IMR-90 (cell line): ENCODE measurements at regions not wholly inside any gene's neighbourhood (a gene's known extent, or its start where the extent isn't known, plus 50 kb on each side); places are given as distances from the start of the nearest gene placed in this dataset.

Experiments
- ATAC-seq: fragments of 200-7000 bp; cut with Tn5 transposase; 2 replicates; pipeline ENCODE4 v1.9.1; 2020; ENCODE audit warnings: low read depth, mild to moderate bottlenecking, moderate library complexity
- BruUV-seq: library from RNA; stranded (reverse); fragments of 400-500 nt; replicated peaks from 2 replicates; lab custom pipeline; 2021; lab: Mats Ljungman, UMichigan
- CTCF ChIA-PET: fragments of 300-600 bp; formaldehyde crosslinking; extraction: SDS; loops from one replicate; lab custom pipeline; 2021; ENCODE audit warnings: antibody characterized with exemption; lab: Yijun Ruan, JAX
- POLR2A ChIA-PET: fragments of 300-600 bp; sonication (Branson Sonifier 250); formaldehyde crosslinking; loops from one replicate; lab custom pipeline; 2022; ENCODE audit warnings: antibody characterized with exemption; ENCODE audit not compliant: unreplicated experiment; lab: Charles Lee
- DNase-seq: peaks from one replicate; pipeline ENCODE4 v3.0.0; 2013
- H2AFZ ChIP-seq: replicated peaks from 2 replicates; pipeline ENCODE3; 2013; ENCODE audit warnings: low read length, mild to moderate bottlenecking; ENCODE audit not compliant: poor library complexity
- H2AK5ac ChIP-seq: 2 replicates; pipeline ENCODE4 v1.6.1; 2013; ENCODE audit warnings: low read depth, low read length, inconsistent platforms
- H2AK9ac ChIP-seq: replicated peaks from 2 replicates; pipeline ENCODE3; 2013; ENCODE audit warnings: mild to moderate bottlenecking, low read depth, low read length, moderate library complexity; ENCODE audit not compliant: poor library complexity
- H2BK120ac ChIP-seq: 2 replicates; pipeline ENCODE4 v1.6.1; 2013; ENCODE audit warnings: low read depth, low read length, inconsistent platforms
- H2BK15ac ChIP-seq: 3 replicates; pipeline ENCODE4 v1.6.1; 2013; ENCODE audit warnings: low read depth, low read length, inconsistent platforms
- H2BK20ac ChIP-seq: 2 replicates; pipeline ENCODE4 v1.6.1; 2013; ENCODE audit warnings: low read depth, mild to moderate bottlenecking, inconsistent platforms, low read length, moderate library complexity
- H2BK5ac ChIP-seq: 2 replicates; pipeline ENCODE4 v1.6.1; 2013; ENCODE audit warnings: mild to moderate bottlenecking, low read depth, low read length, inconsistent platforms; ENCODE audit not compliant: poor library complexity, severe bottlenecking
- H3K14ac ChIP-seq: replicated peaks from 2 replicates; pipeline ENCODE4 v1.6.1; 2013; ENCODE audit warnings: low read depth, low read length, inconsistent platforms
- H3K18ac ChIP-seq: 2 replicates; pipeline ENCODE4 v1.6.1; 2013; ENCODE audit warnings: low read depth, low read length, control low read depth
- H3K23ac ChIP-seq: 2 replicates; pipeline ENCODE4 v1.6.1; 2013; ENCODE audit warnings: low read depth, low read length, inconsistent platforms
- H3K27ac ChIP-seq: 2 replicates; pipeline ENCODE4 v1.5.1; 2013; ENCODE audit warnings: mild to moderate bottlenecking, control low read depth, low read length; ENCODE audit not compliant: insufficient read depth
- H3K27me3 ChIP-seq: 2 replicates; pipeline ENCODE4 v1.6.1; 2013; ENCODE audit warnings: low read length; ENCODE audit not compliant: control insufficient read depth, insufficient read depth
- H3K36me3 ChIP-seq: 2 replicates; pipeline ENCODE4 v1.6.1; 2013; ENCODE audit warnings: low read length, mixed read lengths; ENCODE audit not compliant: control insufficient read depth, insufficient read depth
- H3K4ac ChIP-seq: 2 replicates; pipeline ENCODE4 v1.6.1; 2013; ENCODE audit warnings: low read depth, low read length, inconsistent platforms
- H3K4me1 ChIP-seq: 2 replicates; pipeline ENCODE4 v1.6.1; 2013; ENCODE audit warnings: low read length, mixed read lengths; ENCODE audit not compliant: control insufficient read depth, insufficient read depth
- H3K4me2 ChIP-seq: 2 replicates; pipeline ENCODE4 v1.6.1; 2013; ENCODE audit warnings: low read depth, mild to moderate bottlenecking, control low read depth, low read length, moderate library complexity
- H3K4me3 ChIP-seq: 2 replicates; pipeline ENCODE4 v1.5.1; 2013; ENCODE audit warnings: low read depth, mild to moderate bottlenecking, control low read depth, low read length, moderate library complexity; ENCODE audit not compliant: insufficient read depth
- H3K56ac ChIP-seq: 2 replicates; pipeline ENCODE4 v1.6.1; 2013; ENCODE audit warnings: low read length, inconsistent platforms; ENCODE audit not compliant: insufficient read depth; ENCODE audit errors: extremely low read depth
- H3K79me1 ChIP-seq, 2 experiments: 2 replicates each; pipeline ENCODE4 v1.6.1; 2013; ENCODE audit warnings: low read length in 2 of 2, inconsistent platforms in 1 of 2, low read depth in 1 of 2
- H3K9ac ChIP-seq: 2 replicates; pipeline ENCODE4 v1.6.1; 2013; ENCODE audit warnings: low read depth, low read length, control low read depth
- H3K9me1 ChIP-seq: 2 replicates; pipeline ENCODE4 v1.6.1; 2013; ENCODE audit warnings: low read length, inconsistent platforms; ENCODE audit not compliant: insufficient read depth
- H3K9me3 ChIP-seq: 2 replicates; pipeline ENCODE4 v1.6.1; 2013; ENCODE audit warnings: low read length; ENCODE audit not compliant: control insufficient read depth, insufficient read depth
- H4K20me1 ChIP-seq: 2 replicates; pipeline ENCODE4 v1.6.1; 2013; ENCODE audit warnings: low read length, inconsistent platforms; ENCODE audit not compliant: insufficient read depth
- H4K5ac ChIP-seq: 2 replicates; pipeline ENCODE4 v1.6.1; 2013; ENCODE audit warnings: mild to moderate bottlenecking, low read depth, low read length, control low read depth
- H4K8ac ChIP-seq, 2 experiments: 2 replicates each; pipeline ENCODE4 v1.6.1; 2013; ENCODE audit warnings: low read depth in 2 of 2, low read length in 2 of 2, control low read depth in 1 of 2, inconsistent platforms in 1 of 2
- H4K91ac ChIP-seq: 2 replicates; pipeline ENCODE4 v1.6.1; 2013; ENCODE audit warnings: low read depth, low read length, inconsistent platforms; ENCODE audit not compliant: insufficient read depth
- MAFK ChIP-seq: IDR thresholded peaks from 2 replicates; pipeline ENCODE4 v1.6.1; 2012; ENCODE audit warnings: low read depth, low read length, improper control_type of control experiment
- MAZ ChIP-seq: IDR thresholded peaks from 2 replicates; pipeline ENCODE4 v1.6.1; 2012; ENCODE audit warnings: low read depth, mild to moderate bottlenecking, low read length, improper control_type of control experiment, moderate library complexity, borderline replicate concordance
- NFE2L2 ChIP-seq: fragments of 150-350 bp; IDR thresholded peaks from 2 replicates; pipeline ENCODE4 v1.6.1; 2016; ENCODE audit warnings: low read depth, mild to moderate bottlenecking, low read length
- SMC3 ChIP-seq: fragments of 150-350 bp; IDR thresholded peaks from 2 replicates; pipeline ENCODE4 v1.6.1; 2016; ENCODE audit warnings: low read depth, mild to moderate bottlenecking, antibody characterized with exemption, low read length, moderate library complexity
- WGBS, 2 experiments: methylation state at CpG; one replicate each; pipeline versions ENCODE4 v1.1.5 to v1.1.7; 2013; ENCODE audit warnings: missing lambda C conversion rate in 2 of 2; ENCODE audit not compliant: insufficient read length in 1 of 2; ENCODE audit errors: extremely low coverage in 2 of 2; 5-methylcytosine and 5-hydroxymethylcytosine counted together
- dilution Hi-C: fragments of 300-500 bp; cut with HindIII; formaldehyde crosslinking; loops from one replicate; pipeline ENCODE4 v1.14.3; 2018; ENCODE audit warnings: low sequenced_read_pairs; ENCODE audit not compliant: unreplicated experiment
- in situ Hi-C: fragments of 300-500 bp; cut with MboI; formaldehyde crosslinking; loops from 3 replicates; pipeline ENCODE4 v1.14.3; 2019; ENCODE audit warnings: low sequenced_read_pairs, inconsistent platforms, mixed read lengths
- intact Hi-C: fragments of 100-400 bp; cut with micrococcal nuclease; formaldehyde crosslinking; loops from 2 replicates; pipeline ENCODE4 v1.10.0; 2022

DNA sequence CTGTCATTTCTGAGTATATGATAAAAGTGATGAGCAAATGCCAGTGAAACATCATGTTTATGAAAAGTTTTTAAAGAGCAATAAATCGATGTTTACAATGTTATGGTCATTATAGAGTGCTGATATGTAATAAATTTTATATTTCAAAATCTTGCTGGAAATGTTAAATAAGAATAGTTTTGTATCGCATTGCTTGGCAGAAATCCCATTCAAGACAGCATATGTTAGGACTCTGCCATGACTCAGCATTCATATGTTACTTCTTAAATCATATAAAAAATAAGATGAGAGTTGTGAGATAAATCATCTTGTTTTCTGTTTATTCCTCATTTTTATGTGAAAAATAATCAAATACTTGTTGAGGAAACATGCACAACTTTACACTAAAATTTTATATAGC, 949.9 kb upstream of the NRXN1 start:
- Histone ChIP-seq H3K4me1 (no peaks in the 10 kb centered on the region), H3K4ac (no peak overlapping the region), H3K9me1 (no peaks in the 10 kb centered on the region), H3K79me1 (no peaks in the 10 kb centered on the region), H4K20me1 (no peaks in the 10 kb centered on the region), H4K5ac (no peak overlapping the region), H4K91ac (no peak overlapping the region), H3K18ac (no peak overlapping the region), H2AK5ac (no peak overlapping the region), H3K4me2 (no peak overlapping the region), H3K4me3 (no peak overlapping the region), H2BK5ac (peak overlapping the region; percentile 19), H3K27ac (no peak overlapping the region), H3K27me3 (no peaks in the 10 kb centered on the region), H2AK9ac (no peak overlapping the region), H3K23ac (no peak overlapping the region), H3K56ac (no peak overlapping the region), H3K9ac (no peak overlapping the region), H3K14ac (no peak overlapping the region), H2AFZ (no peak overlapping the region), H2BK120ac (no peak overlapping the region), H3K9me3 (no peaks in the 10 kb centered on the region), H2BK20ac (no peak overlapping the region), H3K36me3 (no peaks in the 10 kb centered on the region), H4K8ac (no peak overlapping the region), H2BK15ac (no peak overlapping the region)
- TF ChIP-seq MAFK (peak; percentile 63), SMC3 (no peak), NFE2L2 (peak; percentile 96), MAZ (no peak)
- ChIA-PET POLR2A (no interaction called here), CTCF (no interaction called here)
- ATAC-seq: no peak
- intact Hi-C loops: no loop called here
- BruUV-seq: no TSS peak
- dilution Hi-C loops: no loop called here
- in situ Hi-C loops: loop anchor here (25.0 kb wide), 1 partner anchor 1444 kb away; no protein-coding TSS in a partner anchor
- DNase-seq: peak; percentile 75
- WGBS, 2 experiments: no CpG with 5 or more reads among the region's 2 CpGs
